ENCODE measurements at regions not wholly inside any gene's neighbourhood (a gene's known extent, or its start where the extent isn't known, plus 50 kb on each side); places are given as distances from the start of the nearest gene placed in this dataset.

- peak; percentile 43 for TF ChIP-seq CTCF (IDR thresholded peaks at IDR 0.05)
- Mint-ChIP-seq H3K27me3 (ENCODE audit: low read depth, poor library complexity) (no peaks in the 10 kb centered on the region), H3K27ac (no peak overlapping the region), H3K4me1 (peaks cover 28% of the 10 kb centered on the region), H3K36me3 (ENCODE audit: low read depth) (no peaks in the 10 kb centered on the region), H3K4me3 (no peak overlapping the region), H3K9me3 (peaks cover 5% of the 10 kb centered on the region)
- DNase-seq = peak; percentile 17
These were observed 129.9 kb downstream of the ZNF281 start for GRCh38 chr1:200279810-200280411.

GRCh38 chr1:200275816-200276453 lies 133.9 kb downstream of the ZNF281 start:
- H3K4me3 Mint-ChIP-seq = no peak overlapping the region
- peaks cover 9% of the 10 kb centered on the region for H3K27me3 Mint-ChIP-seq (ENCODE audit: low read depth, poor library complexity)
- peaks cover 50% of the 10 kb centered on the region for H3K4me1 Mint-ChIP-seq
- H3K9me3 Mint-ChIP-seq = peaks cover 5% of the 10 kb centered on the region
- no peaks in the 10 kb centered on the region for H3K36me3 Mint-ChIP-seq (ENCODE audit: low read depth)
- no peak for DNase-seq
- TF ChIP-seq CTCF (IDR thresholded peaks at IDR 0.05) = no peak
- H3K27ac Mint-ChIP-seq = no peak overlapping the region

- H3K9me3 Mint-ChIP-seq = peaks cover 5% of the 10 kb centered on the region
- DNase-seq = no peak
- H3K4me3 Mint-ChIP-seq = no peak overlapping the region
- no peaks in the 10 kb centered on the region for H3K36me3 Mint-ChIP-seq (ENCODE audit: low read depth)
- no peak for TF ChIP-seq CTCF (IDR thresholded peaks at IDR 0.05)
- H3K27me3 Mint-ChIP-seq (ENCODE audit: low read depth, poor library complexity) = peaks cover 9% of the 10 kb centered on the region
- H3K27ac Mint-ChIP-seq = peak overlapping the region; percentile 89
- H3K4me1 Mint-ChIP-seq = peaks cover 53% of the 10 kb centered on the region
These were observed 134.4 kb downstream of the ZNF281 start for GRCh38 chr1:200275415-200275814.

GRCh38 chr1:200274116-200274515 lies 135.7 kb downstream of the ZNF281 start:
- TF ChIP-seq CTCF (IDR thresholded peaks at IDR 0.05) = no peak
- H3K9me3 Mint-ChIP-seq = no peaks in the 10 kb centered on the region
- peaks cover 65% of the 10 kb centered on the region for H3K4me1 Mint-ChIP-seq
- peak overlapping the region; percentile 69 for H3K27ac Mint-ChIP-seq
- H3K36me3 Mint-ChIP-seq (ENCODE audit: low read depth) = no peaks in the 10 kb centered on the region
- H3K4me3 Mint-ChIP-seq = no peak overlapping the region
- peaks cover 9% of the 10 kb centered on the region for H3K27me3 Mint-ChIP-seq (ENCODE audit: low read depth, poor library complexity)
- no peak for DNase-seq

GRCh38 chr1:200272481-200273068 lies 137.3 kb downstream of the ZNF281 start:
- DNase-seq = no peak
- no peaks in the 10 kb centered on the region for H3K36me3 Mint-ChIP-seq (ENCODE audit: low read depth)
- no peak overlapping the region for H3K27ac Mint-ChIP-seq
- TF ChIP-seq CTCF (IDR thresholded peaks at IDR 0.05) = no peak
- H3K4me3 Mint-ChIP-seq = no peak overlapping the region
- no peaks in the 10 kb centered on the region for H3K9me3 Mint-ChIP-seq
- H3K4me1 Mint-ChIP-seq = peaks cover 73% of the 10 kb centered on the region
- peaks cover 9% of the 10 kb centered on the region for H3K27me3 Mint-ChIP-seq (ENCODE audit: low read depth, poor library complexity)
